Midbrain (tissue), 1 donor: ENCODE measurements at regions not wholly inside any gene's neighbourhood (a gene's known extent, or its start where the extent isn't known, plus 50 kb on each side); places are given as distances from the start of the nearest gene placed in this dataset.
"Not testable (repeated sequence)": the region's sequence is repeated elsewhere in the genome, so short reads cannot be mapped to it uniquely, and the experiment has no call there.

Experiments
- DNase-seq: peaks from one replicate; lab custom pipeline; 2025; lab: John Stamatoyannopoulos, UW

- not testable (repeated sequence) for DNase-seq
These were observed 262.5 kb downstream of the SMARCA2 start for GRCh38 chr9:2277644-2278043.

- not testable (repeated sequence) for DNase-seq
These were observed 264.0 kb downstream of the SMARCA2 start for GRCh38 chr9:2279138-2279537.

DNA sequence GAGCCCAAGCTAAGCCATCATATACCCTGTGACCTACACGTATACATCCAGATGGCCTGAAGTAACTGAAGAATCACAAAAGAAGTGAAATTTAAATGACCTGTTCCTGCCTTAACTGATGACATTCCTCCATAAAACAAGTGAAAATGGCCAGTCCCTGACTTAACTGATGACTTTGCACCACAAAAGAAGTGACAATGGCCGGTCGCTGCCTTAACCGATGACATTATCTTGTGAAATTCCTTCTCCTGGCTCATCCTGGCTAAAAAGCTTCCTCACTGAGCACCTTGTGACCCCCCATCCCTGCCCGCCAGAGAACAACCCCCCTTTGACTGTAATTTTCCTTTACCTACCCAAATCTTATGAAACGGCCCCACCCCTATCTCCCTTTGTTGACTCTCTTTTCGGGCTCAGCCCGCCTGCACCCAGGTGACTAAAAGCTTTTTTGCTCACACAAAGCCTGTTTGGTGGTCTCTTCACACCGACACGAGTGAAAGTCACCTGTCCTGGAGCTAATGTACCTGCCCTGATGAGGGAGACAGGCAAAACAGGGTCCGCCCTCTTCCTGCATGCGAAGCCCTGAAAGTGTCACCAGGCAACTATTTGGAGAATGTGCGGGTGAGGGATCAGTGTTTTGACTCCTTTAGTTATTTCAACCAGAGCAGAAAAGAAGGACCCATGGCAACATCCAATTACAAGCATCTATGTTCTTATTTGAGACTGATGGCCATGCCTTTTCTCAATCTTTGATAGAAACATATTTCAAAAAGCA lies 266.1 kb downstream of the SMARCA2 start:
- no peak for DNase-seq

- no peak for DNase-seq
These were observed 266.6 kb downstream of the SMARCA2 start for GRCh38 chr9:2281803-2282185.

DNA sequence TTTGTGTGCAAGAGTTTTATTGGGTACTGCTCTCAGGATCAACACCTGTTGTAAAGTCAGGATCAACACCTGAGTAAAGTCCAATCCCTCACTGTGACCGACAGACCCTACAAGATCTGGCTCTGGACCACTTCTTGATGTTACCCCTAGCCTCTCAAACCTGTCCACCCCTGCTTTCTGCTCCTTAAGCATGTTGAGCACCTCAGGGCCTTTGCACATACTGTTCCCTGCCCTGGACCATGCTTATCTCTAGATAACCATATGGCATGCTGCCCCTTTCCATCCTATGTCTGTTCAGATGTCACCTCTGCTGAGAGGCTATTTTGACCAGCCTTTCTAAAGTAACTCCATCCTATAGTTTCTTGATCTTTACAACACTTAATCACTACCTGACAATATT lies 269.6 kb downstream of the SMARCA2 start:
- no peak for DNase-seq

GRCh38 chr9:2285416-2286332 lies 270.5 kb downstream of the SMARCA2 start:
- DNase-seq = no peak

DNA sequence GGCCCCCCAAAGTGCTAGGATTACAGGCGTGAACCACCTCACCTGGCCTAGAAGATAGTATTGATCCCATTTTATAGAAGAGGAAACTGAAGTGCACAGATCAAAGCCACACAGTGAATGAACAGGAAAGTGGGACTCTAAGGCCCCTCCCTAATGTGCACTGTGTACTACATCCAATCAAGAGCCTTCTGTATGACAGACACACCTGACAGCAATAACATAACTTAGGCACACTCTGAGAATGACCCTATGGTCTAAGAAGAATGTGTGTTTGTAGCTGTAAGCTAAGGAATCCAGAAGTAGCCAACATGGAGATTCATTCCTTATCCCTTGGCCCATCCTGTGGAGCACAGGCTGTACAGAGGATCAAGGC lies 271.2 kb downstream of the SMARCA2 start:
- DNase-seq = no peak

DNA sequence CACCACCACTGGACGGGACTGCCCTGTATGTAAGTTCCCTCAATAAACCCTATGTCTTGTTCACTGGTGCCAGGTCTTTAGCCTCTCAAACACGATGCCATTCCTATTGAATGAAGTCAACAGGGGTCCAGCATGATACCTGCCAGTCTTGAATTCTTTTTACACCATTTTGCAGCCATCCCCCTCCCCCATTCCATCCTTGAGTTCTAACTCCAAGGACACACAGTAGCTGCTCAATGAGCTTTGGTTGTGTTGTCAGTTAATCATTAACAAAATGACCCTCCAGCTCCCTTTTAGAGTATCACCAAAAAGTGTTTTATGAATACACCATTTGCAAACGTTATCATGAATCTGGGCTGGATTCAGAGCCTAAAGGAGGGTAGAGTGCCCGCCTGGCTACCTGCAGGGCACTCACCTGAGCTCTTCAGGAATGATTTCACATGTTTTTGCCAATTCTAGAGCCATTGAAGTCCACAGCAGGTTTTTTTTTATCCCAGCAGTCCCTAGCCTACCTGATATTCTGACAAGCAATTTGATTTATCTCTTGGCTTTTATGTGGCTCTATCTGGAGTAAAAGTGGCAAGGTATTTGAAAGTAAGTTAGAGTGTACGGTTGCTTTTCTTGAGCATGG lies 271.8 kb downstream of the SMARCA2 start:
- no peak for DNase-seq

DNA sequence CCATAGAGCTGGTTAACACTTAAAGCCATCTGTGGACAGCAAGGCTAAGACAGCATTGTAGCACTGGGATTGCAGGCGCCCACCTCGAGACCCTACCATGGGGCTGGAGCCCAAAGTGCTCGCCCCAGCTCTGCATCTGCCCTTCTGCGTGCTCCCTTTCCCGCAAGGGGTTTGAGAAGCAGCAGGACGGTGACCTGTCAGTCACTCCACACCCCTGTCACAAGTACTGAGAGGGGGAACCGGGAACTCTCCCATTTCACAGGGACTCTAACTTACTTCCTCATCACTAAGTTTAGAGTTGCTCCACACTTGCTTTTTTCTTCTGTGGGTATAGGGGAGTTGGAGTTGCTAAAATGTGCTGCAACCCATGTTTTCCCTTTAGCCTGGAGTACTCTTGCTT lies 273.2 kb downstream of the SMARCA2 start:
- DNase-seq = no peak

GRCh38 chr9:2289263-2289662 lies 274.1 kb downstream of the SMARCA2 start:
- DNase-seq = no peak

GRCh38 chr9:2290382-2290781 lies 275.2 kb downstream of the SMARCA2 start:
- DNase-seq = no peak

- DNase-seq = no peak
These were observed 277.0 kb downstream of the SMARCA2 start for GRCh38 chr9:2291980-2292704.

DNA sequence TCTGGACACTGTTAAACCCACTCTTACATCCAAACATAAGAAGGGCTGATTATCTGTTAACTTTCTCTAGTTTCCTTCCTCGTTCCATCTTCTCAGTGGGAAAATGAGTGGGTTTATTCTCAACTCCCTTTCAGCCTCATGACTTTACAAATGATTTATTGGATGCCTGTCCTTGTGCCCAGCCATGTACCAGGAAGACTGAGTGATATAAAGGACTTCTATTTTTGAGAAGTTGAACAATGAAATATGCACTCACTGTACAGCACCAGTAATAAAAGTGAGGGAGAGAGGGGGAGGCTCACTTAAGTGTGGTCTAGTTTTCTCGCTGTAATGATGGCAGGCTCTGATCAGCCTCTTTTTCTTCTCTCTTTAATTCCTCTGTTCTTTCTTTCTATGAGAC lies 277.6 kb downstream of the SMARCA2 start:
- DNase-seq = no peak

- no peak for DNase-seq
These were observed 282.6 kb downstream of the SMARCA2 start for GRCh38 chr9:2297771-2298170.

DNA sequence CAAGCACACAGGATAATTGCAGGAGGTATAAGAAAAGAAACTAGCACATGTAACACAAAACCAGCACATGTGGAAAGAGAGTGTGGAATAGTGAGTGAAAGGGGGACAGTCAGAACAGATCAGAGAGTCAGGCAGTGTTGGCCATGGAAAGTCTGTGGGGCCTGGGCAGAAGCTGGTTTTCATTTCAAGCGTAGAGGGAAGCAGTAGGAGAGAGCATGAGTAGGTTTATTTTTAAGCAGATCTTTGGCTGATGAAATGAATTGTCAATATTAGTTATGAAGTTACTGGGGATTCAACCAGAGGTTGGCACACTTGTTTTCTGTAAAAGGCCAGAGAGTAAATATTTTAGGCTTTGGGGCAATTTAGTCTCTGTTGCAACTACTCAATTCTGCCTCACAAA lies 283.1 kb downstream of the SMARCA2 start:
- DNase-seq = no peak

GRCh38 chr9:2299156-2299842 lies 284.2 kb downstream of the SMARCA2 start:
- no peak for DNase-seq

GRCh38 chr9:2299843-2300205 lies 284.7 kb downstream of the SMARCA2 start:
- no peak for DNase-seq

GRCh38 chr9:2300325-2300724 lies 285.2 kb downstream of the SMARCA2 start:
- DNase-seq = no peak

DNA sequence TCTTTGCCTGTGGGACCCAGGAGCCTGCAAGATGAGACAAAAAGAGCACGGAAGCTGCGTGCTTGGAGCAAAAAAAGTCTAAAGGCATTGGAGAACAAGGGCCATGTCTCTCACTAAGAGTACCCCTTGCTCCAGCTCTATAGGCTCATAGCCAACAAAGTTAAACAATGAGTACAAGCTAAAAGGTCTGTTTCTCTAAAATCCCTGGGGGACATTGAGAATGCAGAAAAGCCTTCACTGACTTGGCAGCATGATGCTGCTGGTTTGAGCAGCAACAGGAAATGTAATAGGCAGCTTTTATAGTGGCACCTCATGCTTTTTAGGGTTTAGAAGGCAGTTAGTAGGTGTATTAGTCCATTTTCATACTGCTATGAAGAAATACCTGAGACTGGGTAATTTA lies 287.5 kb downstream of the SMARCA2 start:
- DNase-seq = no peak

GRCh38 chr9:2303056-2303455 lies 287.9 kb downstream of the SMARCA2 start:
- DNase-seq = no peak

GRCh38 chr9:2307480-2307879 lies 292.3 kb downstream of the SMARCA2 start:
- no peak for DNase-seq

DNA sequence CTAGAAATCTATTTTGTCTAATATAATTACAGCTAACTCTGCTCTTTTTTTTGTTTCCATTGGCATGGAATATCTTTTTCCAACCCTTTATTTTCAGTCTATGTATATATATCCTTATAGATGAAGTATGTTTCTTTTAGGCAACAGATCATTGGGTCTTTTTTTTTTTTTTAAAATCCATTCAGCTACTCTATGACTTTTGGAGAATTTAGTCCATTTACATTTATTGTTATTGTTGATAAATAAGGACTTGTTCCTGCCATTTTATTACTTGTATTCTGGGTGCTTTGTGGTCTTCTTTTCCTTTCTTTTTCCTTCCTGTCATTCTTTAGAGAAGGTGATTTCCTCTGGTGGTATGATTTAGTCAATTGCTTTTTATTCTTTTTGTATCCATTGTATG lies 296.8 kb downstream of the SMARCA2 start:
- no peak for DNase-seq
